H1 (cell line): ENCODE measurements at regions not wholly inside any gene's neighbourhood (a gene's known extent, or its start where the extent isn't known, plus 50 kb on each side); places are given as distances from the start of the nearest gene placed in this dataset.
"Not testable (repeated sequence)": the region's sequence is repeated elsewhere in the genome, so short reads cannot be mapped to it uniquely, and the experiment has no call there.

Experiments
- CTCF ChIA-PET: fragments of 300-600 bp; sonication (Branson Sonifier 250); formaldehyde crosslinking; loops from one replicate; lab custom pipeline; 2021; ENCODE audit not compliant: partially characterized antibody; lab: Charles Lee
- POLR2A ChIA-PET: fragments of 300-600 bp; sonication (Branson Sonifier 250); formaldehyde crosslinking; loops from one replicate; lab custom pipeline; 2021; ENCODE audit warnings: inconsistent platforms; ENCODE audit not compliant: partially characterized antibody; lab: Charles Lee
- DNase-seq, 2 experiments: peaks; one replicate each; pipeline versions ENCODE4 v3.0.0 to v3.0.0-alpha.2; 2010 to 2022; ENCODE audit warnings: low spot score in 2 of 2, low read depth in 1 of 2, mixed read lengths in 1 of 2
- FAIRE-seq: peaks from 2 replicates; lab custom pipeline; 2011; peaks lifted over from hg19 to GRCh38; lab: Jason Lieb, UNC
- H2AFZ ChIP-seq: 2 replicates; pipeline ENCODE4 v1.8.1; 2012; ENCODE audit warnings: low read length, inconsistent platforms
- H2AK5ac ChIP-seq: 2 replicates; pipeline ENCODE4 v1.6.1; 2013; ENCODE audit warnings: low read depth, low read length
- H2BK120ac ChIP-seq: replicated peaks from 2 replicates; pipeline ENCODE3; 2013; ENCODE audit warnings: low read depth, low read length, inconsistent platforms
- H2BK12ac ChIP-seq: 2 replicates; pipeline ENCODE4 v1.6.1; 2013; ENCODE audit warnings: low read depth, low read length
- H2BK15ac ChIP-seq: 2 replicates; pipeline ENCODE4 v1.6.1; 2013; ENCODE audit warnings: low read length
- H2BK20ac ChIP-seq: 2 replicates; pipeline ENCODE4 v1.6.1; 2013; ENCODE audit warnings: low read length
- H2BK5ac ChIP-seq: 2 replicates; pipeline ENCODE4 v1.6.1; 2013; ENCODE audit warnings: low read depth, low read length
- H3K14ac ChIP-seq: 2 replicates; pipeline ENCODE4 v1.6.1; 2013; ENCODE audit warnings: inconsistent platforms; ENCODE audit not compliant: insufficient read length
- H3K18ac ChIP-seq: 2 replicates; pipeline ENCODE4 v1.6.1; 2013; ENCODE audit warnings: low read length; ENCODE audit errors: extremely low read depth
- H3K23ac ChIP-seq: 2 replicates; pipeline ENCODE4 v1.6.1; 2013; ENCODE audit warnings: inconsistent platforms; ENCODE audit not compliant: insufficient read length
- H3K23me2 ChIP-seq: 2 replicates; pipeline ENCODE4 v1.6.1; 2013; ENCODE audit warnings: low read depth, low read length
- H3K27ac ChIP-seq: 2 replicates; pipeline ENCODE4 v1.6.1; 2011; ENCODE audit warnings: low read depth, low read length, inconsistent platforms
- H3K27me3 ChIP-seq, 4 experiments: replicated peaks in 1 of 4; 1 replicate in 1 of 4; 2 replicates in 3 of 4; pipeline versions ENCODE4 v1.6.1 to v1.8.1; 2011 to 2013; ENCODE audit warnings: low read length in 3 of 4, mild to moderate bottlenecking in 3 of 4, inconsistent platforms in 2 of 4, mixed read lengths in 2 of 4, moderate library complexity in 1 of 4; ENCODE audit not compliant: control insufficient read depth in 3 of 4, insufficient read depth in 3 of 4; ENCODE audit errors: extremely low read depth in 1 of 4
- H3K36me3 ChIP-seq, 4 experiments: 2 replicates each; pipeline versions ENCODE4 v1.6.1 to v1.8.1; 2011 to 2013; ENCODE audit warnings: mild to moderate bottlenecking in 4 of 4, low read length in 3 of 4, moderate library complexity in 2 of 4, control low read depth in 1 of 4, inconsistent platforms in 1 of 4; ENCODE audit not compliant: insufficient read depth in 4 of 4, control insufficient read depth in 2 of 4
- H3K4ac ChIP-seq: replicated peaks from 2 replicates; pipeline ENCODE3; 2013; ENCODE audit warnings: low read length, low read depth, mixed read lengths, inconsistent platforms; ENCODE audit not compliant: insufficient read length
- H3K4me1 ChIP-seq, 4 experiments: replicated peaks in 1 of 4; 1 replicate in 1 of 4; 2 replicates in 3 of 4; pipeline versions ENCODE4 v1.6.1 to v1.8.1; 2011 to 2013; ENCODE audit warnings: low read length in 3 of 4, inconsistent platforms in 2 of 4, mixed read lengths in 1 of 4; ENCODE audit not compliant: insufficient read depth in 4 of 4, control insufficient read depth in 3 of 4
- H3K4me2 ChIP-seq, 2 experiments: 2 replicates each; pipeline versions ENCODE4 v1.6.1 to v1.8.1; 2011 to 2013; ENCODE audit warnings: low read depth in 2 of 2, low read length in 2 of 2, control low read depth in 1 of 2, inconsistent platforms in 1 of 2, mild to moderate bottlenecking in 1 of 2; ENCODE audit not compliant: insufficient read depth in 1 of 2
- H3K4me3 ChIP-seq, 4 experiments: fragments of 200-600, 300-600 bp in 1 of 4; sonication (generic), shearing (Covaris generic), sonication (Bioruptor Twin) in 1 of 4; 2 replicates each; pipeline versions ENCODE4 v1.5.1 to v1.8.1; 2011 to 2016; ENCODE audit warnings: low read length in 4 of 4, low read depth in 3 of 4, control low read depth in 2 of 4, inconsistent platforms in 2 of 4, mild to moderate bottlenecking in 2 of 4, mixed read lengths in 1 of 4, moderate library complexity in 1 of 4; ENCODE audit not compliant: insufficient read depth in 2 of 4; ENCODE audit errors: extremely low read depth in 1 of 4
- H3K56ac ChIP-seq: replicated peaks from 2 replicates; pipeline ENCODE3; 2013; ENCODE audit warnings: low read depth, mild to moderate bottlenecking, mixed read lengths, low read length, inconsistent platforms; ENCODE audit not compliant: insufficient read length
- H3K79me1 ChIP-seq: 2 replicates; pipeline ENCODE4 v1.6.1; 2013; ENCODE audit warnings: low read depth, low read length, control low read depth
- H3K79me2 ChIP-seq, 2 experiments: 2 replicates each; pipeline versions ENCODE4 v1.6.1 to v1.8.1; 2012 to 2013; ENCODE audit warnings: low read length in 2 of 2, mild to moderate bottlenecking in 2 of 2, inconsistent platforms in 1 of 2; ENCODE audit not compliant: insufficient read depth in 2 of 2, control insufficient read depth in 1 of 2
- H3K9ac ChIP-seq, 4 experiments: replicated peaks in 1 of 4; 1 replicate in 1 of 4; 2 replicates in 3 of 4; pipeline versions ENCODE4 v1.6.1 to v1.8.1; 2011 to 2013; ENCODE audit warnings: low read depth in 3 of 4, low read length in 3 of 4, control low read depth in 2 of 4, mild to moderate bottlenecking in 2 of 4, moderate library complexity in 2 of 4, inconsistent platforms in 1 of 4; ENCODE audit errors: extremely low read depth in 1 of 4
- H3K9me3 ChIP-seq, 2 experiments: 2 replicates each; pipeline versions ENCODE4 v1.6.1 to v1.8.1; 2012 to 2013; ENCODE audit warnings: mild to moderate bottlenecking in 2 of 2, moderate library complexity in 2 of 2, control low read depth in 1 of 2, inconsistent platforms in 1 of 2, low read depth in 1 of 2, low read length in 1 of 2, mixed read lengths in 1 of 2; ENCODE audit not compliant: insufficient read depth in 2 of 2
- H4K20me1 ChIP-seq, 2 experiments: replicated peaks in 1 of 2; 2 replicates each; pipeline versions ENCODE3 to v1.8.1; 2011 to 2013; ENCODE audit warnings: inconsistent platforms in 2 of 2, low read length in 2 of 2, mild to moderate bottlenecking in 1 of 2; ENCODE audit not compliant: insufficient read depth in 2 of 2, control insufficient read depth in 1 of 2
- H4K5ac ChIP-seq: 2 replicates; pipeline ENCODE4 v1.6.1; 2013; ENCODE audit warnings: low read length, low read depth, mixed read lengths, inconsistent platforms; ENCODE audit not compliant: insufficient read length
- H4K8ac ChIP-seq: 2 replicates; pipeline ENCODE4 v1.8.0; 2013; ENCODE audit warnings: mild to moderate bottlenecking, moderate library complexity, low read length, inconsistent platforms; ENCODE audit not compliant: insufficient read depth; ENCODE audit errors: extremely low read depth
- H4K91ac ChIP-seq: replicated peaks from 2 replicates; pipeline ENCODE3; 2013; ENCODE audit warnings: low read length, mixed read lengths, inconsistent platforms; ENCODE audit not compliant: insufficient read length
- EP300 ChIP-seq, 2 experiments: IDR thresholded peaks; 1 replicate in 1 of 2; 2 replicates in 1 of 2; pipeline ENCODE4 v1.6.1; 2011 to 2012; ENCODE audit warnings: low read depth in 2 of 2, low read length in 2 of 2, mild to moderate bottlenecking in 2 of 2, borderline replicate concordance in 1 of 2, inconsistent platforms in 1 of 2, moderate library complexity in 1 of 2
- WGBS, 2 experiments: shearing (Covaris generic) in 1 of 2; methylation state at CpG; one replicate each; pipeline versions ENCODE4 v1.1.6 to v1.1.7; 2013 to 2015; ENCODE audit warnings: low lambda C conversion rate in 2 of 2, mixed read lengths in 2 of 2, inconsistent platforms in 1 of 2, low coverage in 1 of 2, missing lambda C conversion rate in 1 of 2; ENCODE audit not compliant: insufficient replicate concordance in 2 of 2, insufficient coverage in 1 of 2, insufficient read length in 1 of 2; ENCODE audit errors: extremely low coverage in 1 of 2, missing lambda C conversion rate in 1 of 2; 5-methylcytosine and 5-hydroxymethylcytosine counted together

DNA sequence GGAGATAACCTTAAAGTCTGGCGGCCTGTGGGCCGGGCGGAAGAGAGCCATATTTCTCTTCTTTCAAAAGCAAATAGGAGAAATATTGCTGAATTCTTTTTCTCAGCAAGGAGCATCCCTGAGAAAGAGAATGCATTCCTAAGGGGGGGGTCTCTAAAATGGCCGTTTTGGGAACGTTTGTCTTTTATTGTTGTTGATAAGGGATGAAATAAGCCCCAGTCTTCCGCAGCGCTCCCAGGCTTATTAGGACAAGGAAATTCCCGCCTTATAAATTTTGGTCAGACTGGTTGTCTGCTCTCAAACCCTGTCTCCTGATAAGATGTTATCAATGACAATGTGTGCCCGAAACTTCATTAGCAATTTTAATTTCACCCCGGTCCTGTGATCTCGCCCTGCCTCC lies 65.8 kb upstream of the TBC1D3K start:
- H3K9ac ChIP-seq, H2AFZ ChIP-seq, H3K4ac ChIP-seq, H4K8ac ChIP-seq, H3K79me1 ChIP-seq, H3K23ac ChIP-seq, H3K27ac ChIP-seq, H4K20me1 ChIP-seq, H3K56ac ChIP-seq, DNase-seq, H3K23me2 ChIP-seq, POLR2A ChIA-PET, H2BK20ac ChIP-seq, H3K79me2 ChIP-seq, H4K5ac ChIP-seq, H3K4me3 ChIP-seq, H2AK5ac ChIP-seq, H4K91ac ChIP-seq, H3K4me1 ChIP-seq, H3K4me2 ChIP-seq, FAIRE-seq, H2BK5ac ChIP-seq, H3K27me3 ChIP-seq, H3K36me3 ChIP-seq: not testable (repeated sequence)
- 81% methylated on average over 11 of the region's 11 CpGs; no CpG with 5 or more reads in 1 of the 2 experiments for WGBS, 2 experiments
- peaks cover 10% of the 10 kb centered on the region in 2 experiments; a peak in 3 of 4 replicates for H3K9me3 ChIP-seq
- peak in 1 of 2 experiments; percentile 51; a peak in 1 of 3 replicates for TF ChIP-seq EP300 (IDR thresholded peaks at IDR 0.05; ENCODE audit: borderline replicate concordance in 1 of 2, low read depth in 2 of 2, low read length in 2 of 2)
- TF ChIP-seq, all 59 proteins: peak for 1; not testable (repeated sequence) for 58
- H2BK120ac ChIP-seq, H3K18ac ChIP-seq, H2BK12ac ChIP-seq, H2BK15ac ChIP-seq, H3K14ac ChIP-seq, CTCF ChIA-PET: not testable (repeated sequence)
